Neural progenitor cell (in vitro differentiated cells): ENCODE measurements at regions not wholly inside any gene's neighbourhood (a gene's known extent, or its start where the extent isn't known, plus 50 kb on each side); places are given as distances from the start of the nearest gene placed in this dataset.

Experiments used
- DNase-seq: peaks from one replicate; pipeline ENCODE4 v3.0.0-alpha.2; 2016; ENCODE audit warnings: low spot score
- H2AFZ ChIP-seq: fragments of 200-600 bp; sonication (generic); replicated peaks from 2 replicates; pipeline ENCODE4 v1.6.1; 2016; ENCODE audit warnings: antibody characterized with exemption
- H3F3A ChIP-seq: fragments of 200-600 bp; sonication (generic); 2 replicates; pipeline ENCODE4 v1.6.1; 2016; ENCODE audit warnings: antibody characterized with exemption, low read depth
- H3K27ac ChIP-seq: fragments of 200-600 bp; sonication (generic); 2 replicates; pipeline ENCODE4 v1.5.1; 2016; ENCODE audit warnings: mild to moderate bottlenecking
- H3K27me3 ChIP-seq: fragments of 200-600 bp; sonication (generic); 2 replicates; pipeline ENCODE4 v1.6.1; 2016; ENCODE audit warnings: mild to moderate bottlenecking, moderate library complexity
- H3K36me3 ChIP-seq: fragments of 200-600 bp; sonication (generic); 2 replicates; pipeline ENCODE4 v1.5.1; 2016
- H3K4me1 ChIP-seq: fragments of 200-600 bp; sonication (generic); 2 replicates; pipeline ENCODE4 v1.6.1; 2016; ENCODE audit warnings: mixed run types
- H3K4me2 ChIP-seq: fragments of 200-600 bp; sonication (generic); 2 replicates; pipeline ENCODE4 v1.6.1; 2016
- H3K4me3 ChIP-seq: fragments of 200-600 bp; sonication (generic); 2 replicates; pipeline ENCODE4 v1.5.1; 2016
- H3K79me2 ChIP-seq: fragments of 200-600 bp; sonication (generic); 2 replicates; pipeline ENCODE4 v1.6.1; 2016; ENCODE audit warnings: low read depth
- H3K9ac ChIP-seq: fragments of 200-600 bp; sonication (generic); 2 replicates; pipeline ENCODE4 v1.6.1; 2016
- H3K9me3 ChIP-seq: fragments of 200-600 bp; sonication (generic); 2 replicates; pipeline ENCODE4 v1.5.1; 2016; ENCODE audit warnings: low read depth
- H4K20me1 ChIP-seq: fragments of 200-600 bp; sonication (generic); 2 replicates; pipeline ENCODE4 v1.6.1; 2016; ENCODE audit warnings: low read depth
- H3K27ac Mint-ChIP-seq: 3 replicates; pipeline ENCODE4 v1.8.0; 2021; ENCODE audit warnings: mixed read lengths
- H3K27me3 Mint-ChIP-seq: 2 replicates; pipeline ENCODE4 v1.8.0; 2022; ENCODE audit warnings: low read depth, mild to moderate bottlenecking, inconsistent platforms, moderate library complexity, mixed read lengths; ENCODE audit not compliant: insufficient read depth
- H3K36me3 Mint-ChIP-seq: 3 replicates; pipeline ENCODE4 v1.8.0; 2021; ENCODE audit warnings: mixed read lengths
- H3K4me1 Mint-ChIP-seq: 3 replicates; pipeline ENCODE4 v1.8.0; 2021; ENCODE audit warnings: mixed read lengths
- H3K4me3 Mint-ChIP-seq: 3 replicates; pipeline ENCODE4 v1.8.0; 2021; ENCODE audit warnings: mild to moderate bottlenecking, moderate library complexity, mixed read lengths
- H3K9me3 Mint-ChIP-seq: 3 replicates; pipeline ENCODE4 v1.8.0; 2020; ENCODE audit warnings: mixed read lengths
- EZH2 ChIP-seq: fragments of 200-600 bp; sonication (generic); IDR thresholded peaks from 2 replicates; pipeline ENCODE4 v1.6.1; 2017; ENCODE audit warnings: antibody characterized with exemption, mild to moderate bottlenecking, moderate library complexity
- EZH2phosphoT487 ChIP-seq: fragments of 200-600 bp; sonication (generic); IDR thresholded peaks from 2 replicates; pipeline ENCODE4 v1.6.1; 2017; ENCODE audit warnings: antibody characterized with exemption
- TF ChIP-seq, protein P1 (sequence below): fragments of 200-600 bp; sonication (generic); IDR thresholded peaks from 2 replicates; pipeline ENCODE4 v1.5.1; 2017; ENCODE audit warnings: antibody characterized with exemption, mild to moderate bottlenecking

DNA sequence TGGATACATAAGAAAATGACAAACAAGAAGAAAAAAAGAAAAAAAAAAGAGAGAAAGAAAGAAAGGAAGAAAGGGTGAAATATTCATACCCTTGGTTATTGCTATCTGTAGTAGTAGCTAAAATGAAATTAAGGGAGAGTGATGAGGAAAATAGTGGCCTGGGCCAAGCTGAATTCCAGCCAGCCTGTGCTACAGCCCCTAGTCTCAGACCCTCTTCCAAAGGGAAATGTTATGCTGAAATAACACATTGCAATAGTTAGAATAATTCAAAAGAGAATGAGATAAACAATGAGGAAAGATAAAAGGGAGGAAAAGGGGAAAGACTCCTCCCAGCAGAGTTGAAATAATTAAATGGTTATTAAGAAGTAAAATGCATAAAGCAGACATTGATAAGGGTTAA, 268.4 kb upstream of the ROBO1 start:
- Mint-ChIP-seq H3K4me3 (no peak overlapping the region), H3K27me3 (no peaks in the 10 kb centered on the region), H3K27ac (no peak overlapping the region), H3K36me3 (no peaks in the 10 kb centered on the region), H3K4me1 (no peaks in the 10 kb centered on the region), H3K9me3 (no peaks in the 10 kb centered on the region)
- no peak overlapping the region for H3K9ac ChIP-seq
- no peak overlapping the region for H2AFZ ChIP-seq
- H3K9me3 ChIP-seq: no peaks in the 10 kb centered on the region
- H3K27me3 ChIP-seq: no peaks in the 10 kb centered on the region
- no peaks in the 10 kb centered on the region for H3F3A ChIP-seq
- H4K20me1 ChIP-seq: no peaks in the 10 kb centered on the region
- H3K36me3 ChIP-seq: no peaks in the 10 kb centered on the region
- DNase-seq: no peak
- no peak overlapping the region for H3K4me2 ChIP-seq
- no peak overlapping the region for H3K4me3 ChIP-seq
- TF ChIP-seq EZH2phosphoT487 (no peak), EZH2 (no peak)
- TF ChIP-seq, protein P1, sequence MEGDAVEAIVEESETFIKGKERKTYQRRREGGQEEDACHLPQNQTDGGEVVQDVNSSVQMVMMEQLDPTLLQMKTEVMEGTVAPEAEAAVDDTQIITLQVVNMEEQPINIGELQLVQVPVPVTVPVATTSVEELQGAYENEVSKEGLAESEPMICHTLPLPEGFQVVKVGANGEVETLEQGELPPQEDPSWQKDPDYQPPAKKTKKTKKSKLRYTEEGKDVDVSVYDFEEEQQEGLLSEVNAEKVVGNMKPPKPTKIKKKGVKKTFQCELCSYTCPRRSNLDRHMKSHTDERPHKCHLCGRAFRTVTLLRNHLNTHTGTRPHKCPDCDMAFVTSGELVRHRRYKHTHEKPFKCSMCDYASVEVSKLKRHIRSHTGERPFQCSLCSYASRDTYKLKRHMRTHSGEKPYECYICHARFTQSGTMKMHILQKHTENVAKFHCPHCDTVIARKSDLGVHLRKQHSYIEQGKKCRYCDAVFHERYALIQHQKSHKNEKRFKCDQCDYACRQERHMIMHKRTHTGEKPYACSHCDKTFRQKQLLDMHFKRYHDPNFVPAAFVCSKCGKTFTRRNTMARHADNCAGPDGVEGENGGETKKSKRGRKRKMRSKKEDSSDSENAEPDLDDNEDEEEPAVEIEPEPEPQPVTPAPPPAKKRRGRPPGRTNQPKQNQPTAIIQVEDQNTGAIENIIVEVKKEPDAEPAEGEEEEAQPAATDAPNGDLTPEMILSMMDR: no peak
- H3K4me1 ChIP-seq: no peaks in the 10 kb centered on the region
- no peak overlapping the region for H3K27ac ChIP-seq
- no peaks in the 10 kb centered on the region for H3K79me2 ChIP-seq

DNA sequence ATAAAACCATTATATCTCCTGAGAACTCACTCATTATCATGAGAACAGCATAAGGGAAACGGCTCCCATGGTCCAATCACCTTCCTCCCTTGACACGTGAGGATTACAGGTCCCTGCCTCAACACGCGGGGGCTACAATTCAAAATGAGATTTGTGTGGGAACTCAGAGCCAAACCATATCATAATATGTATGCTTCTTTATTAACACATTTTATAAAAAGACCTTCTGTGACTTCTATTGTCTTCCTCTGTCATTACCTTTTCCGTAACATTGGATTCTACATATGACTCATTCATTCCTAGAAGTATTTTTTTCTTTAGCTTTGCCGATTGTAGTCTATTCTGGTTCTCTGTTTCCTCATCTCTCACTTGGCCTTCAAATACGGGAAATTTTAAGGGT, 267.2 kb upstream of the ROBO1 start:
- no peaks in the 10 kb centered on the region for H3K9me3 Mint-ChIP-seq
- no peak for TF ChIP-seq EZH2
- TF ChIP-seq, protein P1: no peak
- no peak for TF ChIP-seq EZH2phosphoT487
- no peak overlapping the region for H3K9ac ChIP-seq
- H3F3A ChIP-seq: no peaks in the 10 kb centered on the region
- no peak for DNase-seq
- no peaks in the 10 kb centered on the region for H3K79me2 ChIP-seq
- no peaks in the 10 kb centered on the region for H3K27me3 Mint-ChIP-seq
- no peaks in the 10 kb centered on the region for H3K9me3 ChIP-seq
- H4K20me1 ChIP-seq: no peaks in the 10 kb centered on the region
- H3K27me3 ChIP-seq: no peaks in the 10 kb centered on the region
- H2AFZ ChIP-seq: no peak overlapping the region
- no peaks in the 10 kb centered on the region for H3K4me1 Mint-ChIP-seq
- no peak overlapping the region for H3K4me3 Mint-ChIP-seq
- no peak overlapping the region for H3K4me3 ChIP-seq
- H3K36me3 ChIP-seq: no peaks in the 10 kb centered on the region
- no peak overlapping the region for H3K27ac ChIP-seq
- H3K4me2 ChIP-seq: no peak overlapping the region
- H3K27ac Mint-ChIP-seq: no peak overlapping the region
- H3K36me3 Mint-ChIP-seq: no peaks in the 10 kb centered on the region
- H3K4me1 ChIP-seq: no peaks in the 10 kb centered on the region

DNA sequence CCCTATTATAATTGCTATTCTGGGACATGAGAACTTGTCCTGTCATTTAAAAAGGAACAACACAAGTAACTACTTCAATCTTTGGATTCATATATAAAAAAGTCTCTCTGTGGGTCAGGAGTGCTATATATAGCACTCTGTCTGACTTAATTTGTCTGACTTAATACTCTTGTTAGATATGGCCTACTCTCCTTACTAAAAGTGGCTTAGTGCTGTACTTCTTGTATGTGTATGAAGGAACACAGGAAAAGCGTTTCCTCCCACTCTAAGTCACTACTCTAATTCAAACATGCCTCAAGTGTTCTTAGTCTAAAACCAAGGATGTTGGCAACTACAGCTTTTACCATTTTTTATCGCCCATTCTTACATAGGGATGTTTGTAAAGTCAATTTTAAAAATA, 255.2 kb upstream of the ROBO1 start:
- no peak overlapping the region for H2AFZ ChIP-seq
- no peaks in the 10 kb centered on the region for H3K79me2 ChIP-seq
- H3K9ac ChIP-seq: no peak overlapping the region
- H3K4me2 ChIP-seq: no peak overlapping the region
- no peak overlapping the region for H3K27ac ChIP-seq
- H3K4me3 ChIP-seq: no peak overlapping the region
- no peaks in the 10 kb centered on the region for H4K20me1 ChIP-seq
- H3K4me1 ChIP-seq: no peaks in the 10 kb centered on the region
- no peak for DNase-seq
- Mint-ChIP-seq H3K36me3 (no peaks in the 10 kb centered on the region), H3K4me1 (no peaks in the 10 kb centered on the region), H3K27ac (no peak overlapping the region), H3K9me3 (no peaks in the 10 kb centered on the region), H3K4me3 (no peak overlapping the region), H3K27me3 (no peaks in the 10 kb centered on the region)
- H3F3A ChIP-seq: no peaks in the 10 kb centered on the region
- no peaks in the 10 kb centered on the region for H3K9me3 ChIP-seq
- no peaks in the 10 kb centered on the region for H3K27me3 ChIP-seq
- TF ChIP-seq, protein P1: no peak
- H3K36me3 ChIP-seq: no peaks in the 10 kb centered on the region

DNA sequence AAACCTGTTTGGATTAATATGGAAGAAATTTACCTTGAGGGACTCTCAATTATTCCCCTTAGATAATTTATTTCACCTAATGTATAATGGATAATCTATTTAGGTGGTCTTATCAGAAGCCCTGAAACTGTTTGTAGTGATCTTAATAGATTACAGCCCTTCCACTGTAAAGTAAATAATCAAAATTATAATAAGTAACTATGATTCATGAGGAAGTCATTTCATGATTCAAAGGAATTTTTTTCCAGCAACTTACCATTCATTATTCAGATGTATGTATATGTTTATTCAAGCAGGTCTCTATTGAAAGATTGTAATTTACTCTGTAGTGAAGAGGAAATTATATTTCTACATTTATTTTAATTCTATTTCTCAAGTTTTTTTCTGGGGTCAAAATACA, 250.6 kb upstream of the ROBO1 start:
- H4K20me1 ChIP-seq: no peaks in the 10 kb centered on the region
- no peaks in the 10 kb centered on the region for H3K4me1 ChIP-seq
- H3K27ac ChIP-seq: no peak overlapping the region
- no peaks in the 10 kb centered on the region for H3K36me3 ChIP-seq
- no peaks in the 10 kb centered on the region for H3K9me3 Mint-ChIP-seq
- H3K27ac Mint-ChIP-seq: no peak overlapping the region
- no peak overlapping the region for H3K4me3 Mint-ChIP-seq
- no peaks in the 10 kb centered on the region for H3K79me2 ChIP-seq
- H3F3A ChIP-seq: no peaks in the 10 kb centered on the region
- H3K27me3 ChIP-seq: no peaks in the 10 kb centered on the region
- H3K4me2 ChIP-seq: no peak overlapping the region
- H3K36me3 Mint-ChIP-seq: no peaks in the 10 kb centered on the region
- H2AFZ ChIP-seq: no peak overlapping the region
- no peak overlapping the region for H3K9ac ChIP-seq
- H3K27me3 Mint-ChIP-seq: no peaks in the 10 kb centered on the region
- no peaks in the 10 kb centered on the region for H3K9me3 ChIP-seq
- no peak overlapping the region for H3K4me3 ChIP-seq
- no peak for TF ChIP-seq EZH2
- no peak for TF ChIP-seq EZH2phosphoT487
- TF ChIP-seq, protein P1: no peak
- DNase-seq: no peak
- H3K4me1 Mint-ChIP-seq: peaks cover 7% of the 10 kb centered on the region
